DMS153 (cell line): ENCODE measurements at regions not wholly inside any gene's neighbourhood (a gene's known extent, or its start where the extent isn't known, plus 50 kb on each side); places are given as distances from the start of the nearest gene placed in this dataset.

Experiments used
- DNase-seq: peaks from one replicate; lab custom pipeline; 2025; lab: John Stamatoyannopoulos, UW

DNA sequence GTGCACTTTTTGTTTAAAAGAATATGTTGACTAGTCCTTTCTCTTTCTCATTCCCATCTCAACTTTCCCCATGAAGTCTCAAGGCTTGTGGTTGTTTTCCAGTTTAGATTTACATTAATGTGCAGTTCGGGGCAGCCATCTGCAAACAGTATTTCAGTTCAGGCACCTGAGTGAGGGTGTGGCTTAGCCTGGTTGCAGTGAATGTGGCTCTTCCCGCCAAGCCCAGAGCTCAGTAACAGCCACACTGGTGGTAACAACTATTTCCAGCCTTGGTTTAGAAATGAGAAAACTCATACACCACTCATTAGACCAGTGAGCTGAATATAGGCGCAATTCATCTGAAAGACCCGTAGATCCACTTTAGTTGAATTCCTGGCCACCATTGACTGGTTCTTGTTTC lies 394.3 kb downstream of the CMPK2 start:
- no peak for DNase-seq

GRCh38 chr2:6474161-6475140 lies 391.3 kb downstream of the CMPK2 start:
- no peak for DNase-seq

DNA sequence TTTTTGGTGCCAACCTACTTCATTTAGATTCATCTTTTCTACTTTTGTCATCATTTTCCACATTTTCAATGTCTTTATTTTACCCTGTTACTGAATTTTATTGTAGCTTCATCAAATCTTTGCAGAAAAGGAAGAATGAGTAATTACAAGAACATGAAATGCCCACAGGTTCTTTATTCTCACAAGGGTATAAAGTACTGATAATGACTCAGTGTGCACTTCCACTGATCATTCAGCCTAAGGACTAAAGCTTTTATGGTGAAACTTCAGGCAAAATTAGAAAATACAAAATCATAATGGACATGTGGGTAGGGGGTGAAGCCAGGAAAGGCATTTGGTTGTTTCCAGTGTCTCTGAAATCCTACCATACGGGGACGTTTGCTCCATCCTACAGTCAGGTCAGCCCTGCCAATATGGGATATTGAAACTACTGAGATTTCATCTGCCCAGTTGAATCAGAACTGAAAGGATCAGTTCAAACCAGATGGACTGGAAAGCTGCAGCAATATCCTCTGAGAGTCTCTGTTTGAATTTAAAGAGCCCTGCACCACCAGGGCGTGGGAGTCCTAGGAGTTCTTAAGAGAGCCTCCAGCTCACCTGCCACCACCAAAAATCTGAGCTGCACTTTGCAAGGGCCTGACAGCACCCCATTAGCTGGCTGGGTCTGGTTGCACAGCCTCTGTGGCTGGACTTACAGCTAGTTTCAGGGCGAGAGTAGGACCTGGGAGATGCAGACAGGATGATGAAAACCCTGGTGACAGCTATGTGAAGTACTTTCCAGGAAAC lies 390.4 kb downstream of the CMPK2 start:
- DNase-seq = no peak

DNA sequence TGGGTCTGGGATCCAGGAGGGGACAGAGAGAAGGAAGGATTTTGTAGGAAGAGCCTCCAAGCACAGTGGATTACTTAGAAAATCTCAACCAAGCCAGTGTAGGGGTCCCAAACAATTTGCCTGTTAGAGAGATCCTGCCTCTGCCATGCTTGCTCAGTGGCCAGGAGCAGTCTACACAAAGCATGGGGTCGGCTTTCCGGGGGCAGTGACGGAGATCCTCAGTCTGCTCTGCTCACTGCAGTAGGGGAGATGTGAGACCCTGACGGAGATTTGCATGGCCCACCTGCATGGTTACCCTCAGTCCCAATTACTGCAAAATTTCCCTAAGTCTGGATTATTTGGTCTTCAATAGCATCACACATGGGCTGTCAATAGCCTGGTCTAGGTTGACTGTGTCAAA lies 385.2 kb downstream of the CMPK2 start:
- no peak for DNase-seq

GRCh38 chr2:6482256-6482655 lies 383.5 kb downstream of the CMPK2 start:
- no peak for DNase-seq

DNA sequence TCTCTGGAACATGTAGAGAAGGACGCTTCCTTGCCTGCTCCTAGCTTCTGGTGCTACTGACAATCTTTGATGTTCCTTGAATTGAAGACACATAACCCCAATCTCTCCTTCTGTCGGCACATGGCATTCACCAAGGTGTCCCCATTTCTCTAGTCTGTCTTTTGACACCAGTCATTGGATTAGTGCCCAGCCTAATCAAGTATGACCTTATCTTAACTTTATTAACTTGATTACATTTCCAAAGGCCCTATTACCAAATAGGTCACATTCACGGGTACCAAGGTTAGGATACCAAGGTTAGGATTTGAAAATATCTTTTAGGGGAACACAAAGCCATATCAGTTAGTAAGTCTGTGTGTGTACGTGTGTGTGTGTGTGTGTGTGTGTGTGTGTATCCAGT lies 377.9 kb downstream of the CMPK2 start:
- DNase-seq = no peak

GRCh38 chr2:6492573-6492972 lies 373.1 kb downstream of the CMPK2 start:
- no peak for DNase-seq

GRCh38 chr2:6493266-6493665 lies 372.4 kb downstream of the CMPK2 start:
- DNase-seq = no peak

- DNase-seq = no peak
Observed at GRCh38 chr2:6493669-6494068, 372.0 kb downstream of the CMPK2 start.

- no peak for DNase-seq
Observed at GRCh38 chr2:6495466-6495865, 370.2 kb downstream of the CMPK2 start.

DNA sequence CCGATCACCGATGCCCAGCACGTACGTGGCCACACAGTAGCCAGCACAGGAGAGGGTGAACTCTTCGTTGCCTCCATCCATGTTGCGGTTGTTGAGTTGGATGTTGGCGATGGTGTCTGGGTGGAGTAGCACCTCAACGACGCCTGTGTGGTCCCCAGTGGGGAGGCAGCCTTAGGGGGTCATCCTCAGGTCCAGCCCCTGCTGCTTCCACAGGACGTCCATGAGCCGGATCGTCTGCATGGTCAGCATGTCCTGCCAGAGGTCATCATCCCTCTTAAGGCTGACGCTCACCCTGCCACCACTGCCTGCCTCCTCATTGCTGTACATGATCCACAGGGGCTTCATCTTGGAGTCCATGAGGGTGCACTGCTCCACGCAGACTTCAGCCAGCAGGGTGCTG lies 369.3 kb downstream of the CMPK2 start:
- no peak for DNase-seq

DNA sequence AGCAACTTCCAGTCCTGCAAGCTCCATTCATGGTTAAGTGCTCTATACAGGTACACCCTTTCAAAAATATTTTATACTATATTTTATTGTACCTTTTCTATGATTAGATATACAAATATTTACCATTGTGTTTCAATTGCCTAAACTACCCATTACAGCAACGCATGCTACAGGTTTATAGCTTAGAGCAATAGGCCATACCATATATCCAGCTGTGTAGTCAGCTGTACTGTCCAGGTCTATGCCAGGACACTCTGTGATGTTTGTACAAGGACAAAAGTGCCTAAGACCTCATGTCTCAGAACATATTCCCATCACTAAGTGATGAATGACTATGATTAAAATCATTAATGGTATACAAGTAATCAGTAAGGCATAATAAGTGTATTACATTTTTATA lies 368.7 kb downstream of the CMPK2 start:
- no peak for DNase-seq

DNA sequence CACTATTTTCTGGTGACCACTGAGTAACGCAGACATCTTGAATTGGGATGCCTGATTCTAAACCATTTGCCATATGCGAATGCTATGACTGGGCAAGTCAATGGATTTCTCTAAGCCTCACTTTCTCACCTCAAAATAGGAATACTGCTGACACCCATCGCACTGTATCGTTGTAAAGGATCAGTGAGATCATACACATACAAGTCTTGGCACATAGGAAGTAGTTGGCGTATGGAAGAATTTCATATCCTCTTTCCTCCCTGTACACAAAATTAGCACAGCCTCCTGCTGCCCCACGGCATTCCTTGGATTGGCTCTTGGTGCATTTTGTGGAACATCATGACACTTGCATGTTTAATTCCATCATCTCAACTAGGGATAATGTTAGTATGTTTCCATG lies 366.9 kb downstream of the CMPK2 start:
- DNase-seq = no peak

DNA sequence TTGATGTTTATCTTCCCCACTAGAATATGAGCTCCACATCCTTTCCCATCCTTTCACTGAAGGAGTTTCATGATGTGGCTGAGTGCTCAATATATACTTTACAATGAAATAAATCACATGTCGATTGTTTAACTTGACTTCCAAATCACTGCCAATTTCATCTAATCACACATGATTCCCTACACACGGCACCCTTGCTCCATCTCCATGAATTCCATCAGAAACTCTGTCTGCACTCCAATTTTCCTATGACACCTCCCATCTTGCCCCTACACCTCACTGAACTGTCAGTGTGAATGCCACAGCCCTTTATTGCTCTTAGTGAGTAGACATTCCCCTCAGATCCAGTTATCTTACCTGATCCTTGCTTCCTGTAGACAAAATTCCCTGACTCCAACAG lies 366.0 kb downstream of the CMPK2 start:
- no peak for DNase-seq

- DNase-seq = no peak
Observed at GRCh38 chr2:6506361-6506794, 359.3 kb downstream of the CMPK2 start.

GRCh38 chr2:6506859-6507258 lies 358.8 kb downstream of the CMPK2 start:
- DNase-seq = no peak

- no peak for DNase-seq
Observed at GRCh38 chr2:6510532-6510931, 355.2 kb downstream of the CMPK2 start.

DNA sequence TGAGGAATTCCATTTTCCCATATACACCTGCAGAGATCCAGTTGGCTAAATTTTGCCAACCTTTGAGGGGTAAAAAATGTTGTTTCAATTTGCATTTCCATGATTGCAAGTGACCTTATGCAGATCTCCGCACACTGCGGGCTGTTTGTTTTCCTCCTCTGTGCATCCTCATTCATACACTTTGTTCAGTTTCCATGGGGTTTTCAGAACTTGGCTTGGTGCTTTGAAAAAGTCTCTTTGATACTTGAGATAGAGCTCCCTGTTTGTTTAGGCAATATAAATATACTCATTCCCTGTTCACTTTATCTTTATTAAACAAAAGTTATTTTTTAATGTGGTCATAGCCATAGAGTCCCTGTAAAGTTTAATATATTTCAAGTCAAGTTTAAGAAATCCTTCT lies 353.1 kb downstream of the CMPK2 start:
- no peak for DNase-seq

GRCh38 chr2:6516674-6517073 lies 349.0 kb downstream of the CMPK2 start:
- DNase-seq = no peak

GRCh38 chr2:6518361-6518760 lies 347.3 kb downstream of the CMPK2 start:
- no peak for DNase-seq

DNA sequence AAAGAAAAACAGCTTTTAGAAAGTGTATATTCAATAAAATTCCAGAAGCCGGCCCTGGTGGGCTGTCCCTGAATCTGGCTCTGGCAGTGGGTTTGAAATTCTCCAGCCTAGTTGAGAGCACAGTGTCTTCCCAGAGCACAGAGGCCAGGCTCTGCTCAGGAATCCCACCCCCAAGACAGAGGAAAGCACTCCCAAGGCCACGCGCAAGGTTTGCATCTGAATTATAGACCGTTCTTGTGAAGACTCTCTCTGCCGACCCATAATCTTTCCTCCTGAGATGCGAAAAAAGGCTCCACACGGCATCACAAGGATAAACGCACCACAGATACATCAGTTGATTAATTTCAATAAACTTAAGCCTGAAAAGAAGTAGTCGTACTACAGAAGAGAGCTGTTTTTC lies 342.2 kb downstream of the CMPK2 start:
- DNase-seq = no peak

DNA sequence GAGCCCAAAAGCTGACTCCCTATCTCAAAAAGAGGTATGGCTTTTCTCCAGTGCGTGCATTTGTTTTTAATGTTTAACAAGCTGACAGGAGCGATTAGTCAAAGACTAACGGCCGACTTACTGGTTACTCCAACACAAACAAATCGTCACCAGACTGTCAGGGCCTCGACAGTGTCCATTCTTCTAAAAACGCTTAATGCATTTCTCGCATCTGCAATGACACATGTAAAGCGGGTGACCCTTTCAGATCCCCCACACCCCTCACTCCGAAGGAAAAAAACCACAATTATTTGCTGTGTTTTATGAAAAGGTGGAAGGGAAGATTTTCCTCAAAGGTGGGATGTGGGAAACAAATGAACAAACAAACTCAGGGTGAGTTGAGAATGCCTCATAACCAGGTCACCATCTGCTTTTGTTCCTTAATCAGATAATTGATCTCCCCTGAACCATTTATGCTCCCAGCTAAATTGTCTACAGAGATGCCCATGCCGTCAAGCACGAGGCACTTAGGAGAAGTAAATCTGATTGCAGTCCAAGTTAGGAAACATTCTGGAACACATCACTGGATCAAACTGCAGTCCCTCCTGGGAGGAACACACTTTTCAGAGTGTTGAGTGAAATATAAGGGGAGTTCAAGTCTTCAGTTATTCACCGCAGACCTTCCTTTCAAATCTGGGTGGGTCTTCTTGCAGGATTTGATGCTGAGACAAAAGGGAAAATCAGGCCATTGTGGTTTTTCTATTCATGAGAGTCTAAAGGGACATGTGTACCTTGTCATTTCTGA lies 340.8 kb downstream of the CMPK2 start:
- no peak for DNase-seq
